HG02840 (cell line): ENCODE measurements at regions not wholly inside any gene's neighbourhood (a gene's known extent, or its start where the extent isn't known, plus 50 kb on each side); places are given as distances from the start of the nearest gene placed in this dataset.

Experiments
- ATAC-seq: cut with Tn5 transposase; IDR thresholded peaks from one replicate; pipeline ENCODE4 v1.9.1; 2021; ENCODE audit warnings: mild to moderate bottlenecking, moderate library complexity, moderate number of reproducible peaks; ENCODE audit not compliant: unreplicated experiment, low FRiP score

DNA sequence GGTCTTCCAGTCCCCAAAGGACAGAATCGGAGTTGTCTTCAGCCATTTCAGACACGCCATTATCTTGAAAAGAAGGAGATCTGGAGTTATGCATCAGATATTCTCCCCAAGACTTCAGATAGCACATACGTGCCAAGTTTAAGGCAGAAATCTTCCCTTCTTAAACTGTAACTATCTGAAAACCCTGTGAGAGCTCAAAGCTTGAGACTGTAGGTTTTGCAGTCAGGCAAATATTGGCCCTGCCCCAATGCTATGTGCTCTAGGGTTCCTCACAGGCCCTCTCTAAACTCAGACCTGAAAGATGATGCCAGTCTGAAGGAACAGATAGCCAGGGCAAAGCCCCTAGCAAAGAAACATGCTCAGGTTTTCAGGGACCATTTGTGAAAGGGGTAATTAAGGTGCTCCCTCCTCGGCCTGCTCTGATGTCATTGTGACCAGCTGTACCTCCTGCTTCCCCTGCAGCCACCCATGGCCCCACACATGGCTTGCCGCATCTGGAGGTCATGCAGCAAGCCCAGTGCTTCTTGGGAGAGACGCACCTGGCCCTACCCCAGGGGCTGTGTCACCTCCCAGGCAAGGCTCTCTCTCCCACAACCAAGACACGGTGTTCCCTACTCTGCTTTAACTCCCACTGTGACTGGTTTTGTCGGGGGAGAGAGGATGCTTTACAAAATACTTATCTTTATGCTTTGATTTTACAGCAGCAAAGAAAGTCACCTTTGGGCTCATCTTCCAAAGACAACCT, 53.4 kb upstream of the POMGNT2 start:
- no peak for ATAC-seq

GRCh38 chr3:43156812-43157455, 51.1 kb upstream of the POMGNT2 start:
- ATAC-seq = no peak

- no peak for ATAC-seq
These were observed 49.7 kb upstream of the POMGNT2 start for GRCh38 chr3:43155464-43156121.
